ENCODE measurements at regions not wholly inside any gene's neighbourhood (a gene's known extent, or its start where the extent isn't known, plus 50 kb on each side); places are given as distances from the start of the nearest gene placed in this dataset.

GRCh38 chr6:151730496-151730870 lies 77.0 kb upstream of the ESR1 start:
- H3K4me3 ChIP-seq (ENCODE audit: low read depth, low read length) = no peak overlapping the region
- DNase-seq (ENCODE audit: low read depth) = no peak
- no peak for TF ChIP-seq CTCF (IDR thresholded peaks at IDR 0.05; ENCODE audit: low read depth, low read length, missing control alignments)

- H3K4me3 ChIP-seq (ENCODE audit: low read depth, low read length) = no peak overlapping the region
- no peak for TF ChIP-seq CTCF (IDR thresholded peaks at IDR 0.05; ENCODE audit: low read depth, low read length, missing control alignments)
- DNase-seq (ENCODE audit: low read depth) = no peak
These were observed 76.2 kb upstream of the ESR1 start for GRCh38 chr6:151731313-151731712.

GRCh38 chr6:151733680-151734320 lies 73.7 kb upstream of the ESR1 start:
- no peak for DNase-seq (ENCODE audit: low read depth)
- no peak overlapping the region for H3K4me3 ChIP-seq (ENCODE audit: low read depth, low read length)
- no peak for TF ChIP-seq CTCF (IDR thresholded peaks at IDR 0.05; ENCODE audit: low read depth, low read length, missing control alignments)

GRCh38 chr6:151738267-151738666 lies 69.2 kb upstream of the ESR1 start:
- DNase-seq (ENCODE audit: low read depth) = no peak
- H3K4me3 ChIP-seq (ENCODE audit: low read depth, low read length) = no peak overlapping the region
- no peak for TF ChIP-seq CTCF (IDR thresholded peaks at IDR 0.05; ENCODE audit: low read depth, low read length, missing control alignments)

GRCh38 chr6:151738960-151739359 lies 68.5 kb upstream of the ESR1 start:
- peak; percentile 21 for TF ChIP-seq CTCF (IDR thresholded peaks at IDR 0.05; ENCODE audit: low read depth, low read length, missing control alignments)
- no peak overlapping the region for H3K4me3 ChIP-seq (ENCODE audit: low read depth, low read length)
- no peak for DNase-seq (ENCODE audit: low read depth)

- no peak for DNase-seq (ENCODE audit: low read depth)
These were observed 66.7 kb upstream of the ESR1 start for GRCh38 chr6:151740820-151741219.

More at GRCh38 chr6:151740820-151741219, 66.7 kb upstream of the ESR1 start:
- H3K4me3 ChIP-seq (ENCODE audit: low read depth, low read length) = no peak overlapping the region
- TF ChIP-seq CTCF (IDR thresholded peaks at IDR 0.05; ENCODE audit: low read depth, low read length, missing control alignments) = no peak
